CD1c-positive myeloid dendritic cell (primary cell): ENCODE measurements at regions not wholly inside any gene's neighbourhood (a gene's known extent, or its start where the extent isn't known, plus 50 kb on each side); places are given as distances from the start of the nearest gene placed in this dataset.

ENCODE experiments used
- DNase-seq: peaks from one replicate; pipeline ENCODE4 v3.0.0-alpha.2; 2016; ENCODE audit errors: extremely low spot score

GRCh38 chr16:66289986-66290385 is 76.5 kb upstream of the CDH5 start:
- DNase-seq: no peak

- no peak for DNase-seq
These were observed 77.3 kb upstream of the CDH5 start for GRCh38 chr16:66289051-66289680.

GRCh38 chr16:66287926-66288325 is 78.6 kb upstream of the CDH5 start:
- no peak for DNase-seq

GRCh38 chr16:66287416-66287815 is 79.1 kb upstream of the CDH5 start:
- no peak for DNase-seq

GRCh38 chr16:66286527-66286926 is 80.0 kb upstream of the CDH5 start:
- DNase-seq: no peak

GRCh38 chr16:66278604-66279262 is 87.8 kb upstream of the CDH5 start:
- no peak for DNase-seq

GRCh38 chr16:66278111-66278531 is 88.4 kb upstream of the CDH5 start:
- DNase-seq: no peak

- no peak for DNase-seq
These were observed 89.0 kb upstream of the CDH5 start for GRCh38 chr16:66277311-66278070.

- DNase-seq: peak; percentile 53
These were observed 90.6 kb upstream of the CDH5 start for GRCh38 chr16:66275775-66276428.

GRCh38 chr16:66274335-66275110 is 92.0 kb upstream of the CDH5 start:
- DNase-seq: peak; percentile 31

- DNase-seq: no peak
These were observed 92.7 kb upstream of the CDH5 start for GRCh38 chr16:66273644-66274334.

GRCh38 chr16:66273053-66273452 is 93.4 kb upstream of the CDH5 start:
- DNase-seq: no peak

- no peak for DNase-seq
These were observed 94.0 kb upstream of the CDH5 start for GRCh38 chr16:66272461-66272860.

GRCh38 chr16:66271074-66272060 is 95.1 kb upstream of the CDH5 start:
- no peak for DNase-seq

GRCh38 chr16:66270333-66270927 is 96.1 kb upstream of the CDH5 start:
- DNase-seq: peak; percentile 75

GRCh38 chr16:66269617-66270332 is 96.7 kb upstream of the CDH5 start:
- DNase-seq: no peak

GRCh38 chr16:66267292-66268014 is 99.0 kb upstream of the CDH5 start:
- DNase-seq: no peak
